GM19438 (cell line): ENCODE measurements at regions not wholly inside any gene's neighbourhood (a gene's known extent, or its start where the extent isn't known, plus 50 kb on each side); places are given as distances from the start of the nearest gene placed in this dataset.

Experiments used
- ATAC-seq: cut with Tn5 transposase; IDR thresholded peaks from one replicate; pipeline ENCODE4 v1.9.1; 2021; ENCODE audit warnings: low read depth; ENCODE audit not compliant: unreplicated experiment

GRCh38 chr10:130543794-130544193 lies 407.6 kb downstream of the GLRX3 start:
- no peak for ATAC-seq

- ATAC-seq, result no peak
Measured at GRCh38 chr10:130545122-130545521, 408.9 kb downstream of the GLRX3 start.

GRCh38 chr10:130545697-130546096 lies 409.5 kb downstream of the GLRX3 start:
- no peak for ATAC-seq

- ATAC-seq, result no peak
Measured at GRCh38 chr10:130546841-130547240, 410.6 kb downstream of the GLRX3 start.

- ATAC-seq, result no peak
Measured at GRCh38 chr10:130547368-130547767, 411.2 kb downstream of the GLRX3 start.

GRCh38 chr10:130550952-130551674 lies 414.9 kb downstream of the GLRX3 start:
- no peak for ATAC-seq

GRCh38 chr10:130551676-130552075 lies 415.5 kb downstream of the GLRX3 start:
- no peak for ATAC-seq

- no peak for ATAC-seq
Measured at GRCh38 chr10:130553826-130554225, 417.6 kb downstream of the GLRX3 start.

- no peak for ATAC-seq
Measured at GRCh38 chr10:130554701-130555410, 418.7 kb downstream of the GLRX3 start.

- ATAC-seq, result no peak
Measured at GRCh38 chr10:130555411-130555750, 419.2 kb downstream of the GLRX3 start.

GRCh38 chr10:130557181-130557845 lies 421.1 kb downstream of the GLRX3 start:
- ATAC-seq, result no peak

GRCh38 chr10:130558746-130559546 lies 422.8 kb downstream of the GLRX3 start:
- no peak for ATAC-seq

- ATAC-seq, result no peak
Measured at GRCh38 chr10:130559547-130559880, 423.3 kb downstream of the GLRX3 start.

- no peak for ATAC-seq
Measured at GRCh38 chr10:130560116-130560515, 423.9 kb downstream of the GLRX3 start.

- no peak for ATAC-seq
Measured at GRCh38 chr10:130560573-130560972, 424.4 kb downstream of the GLRX3 start.

- no peak for ATAC-seq
Measured at GRCh38 chr10:130561681-130562080, 425.5 kb downstream of the GLRX3 start.

- ATAC-seq, result no peak
Measured at GRCh38 chr10:130567011-130567410, 430.8 kb downstream of the GLRX3 start.

- ATAC-seq, result no peak
Measured at GRCh38 chr10:130567436-130567835, 431.2 kb downstream of the GLRX3 start.

- no peak for ATAC-seq
Measured at GRCh38 chr10:130568246-130568645, 432.1 kb downstream of the GLRX3 start.

GRCh38 chr10:130570074-130570473 lies 433.9 kb downstream of the GLRX3 start:
- no peak for ATAC-seq

- no peak for ATAC-seq
Measured at GRCh38 chr10:130571674-130572073, 435.5 kb downstream of the GLRX3 start.
